ENCODE measurements at regions not wholly inside any gene's neighbourhood (a gene's known extent, or its start where the extent isn't known, plus 50 kb on each side); places are given as distances from the start of the nearest gene placed in this dataset.
A peak's percentile ranks its signal among the peaks of the same experiment; 100 is the strongest.

GRCh38 chr10:111506266-111507034 is 429.6 kb downstream of the ADRA2A start:
- no peak for DNase-seq (ENCODE audit: low spot score)

- no peak for DNase-seq (ENCODE audit: low spot score)
These were observed 434.9 kb downstream of the ADRA2A start for GRCh38 chr10:111511751-111512150.

- no peak for DNase-seq (ENCODE audit: low spot score)
These were observed 438.4 kb downstream of the ADRA2A start for GRCh38 chr10:111515264-111515663.

GRCh38 chr10:111515706-111516105 is 438.9 kb downstream of the ADRA2A start:
- no peak for DNase-seq (ENCODE audit: low spot score)

- DNase-seq (ENCODE audit: low spot score) = no peak
These were observed 439.3 kb downstream of the ADRA2A start for GRCh38 chr10:111516144-111516543.

GRCh38 chr10:111522141-111522540 is 445.3 kb downstream of the ADRA2A start:
- no peak for DNase-seq (ENCODE audit: low spot score)

- no peak for DNase-seq (ENCODE audit: low spot score)
These were observed 445.7 kb downstream of the ADRA2A start for GRCh38 chr10:111522551-111522950.

- DNase-seq (ENCODE audit: low spot score) = no peak
These were observed 446.2 kb downstream of the ADRA2A start for GRCh38 chr10:111523016-111523415.

GRCh38 chr10:111524134-111524533 is 447.3 kb downstream of the ADRA2A start:
- no peak for DNase-seq (ENCODE audit: low spot score)

- DNase-seq (ENCODE audit: low spot score) = no peak
These were observed 448.9 kb downstream of the ADRA2A start for GRCh38 chr10:111525696-111526095.

- no peak for DNase-seq (ENCODE audit: low spot score)
These were observed 454.9 kb downstream of the ADRA2A start for GRCh38 chr10:111531690-111532089.

- no peak for DNase-seq (ENCODE audit: low spot score)
These were observed 455.3 kb downstream of the ADRA2A start for GRCh38 chr10:111532139-111532538.

- DNase-seq (ENCODE audit: low spot score) = no peak
These were observed 462.4 kb downstream of the ADRA2A start for GRCh38 chr10:111539246-111539645.

GRCh38 chr10:111543854-111544253 is 467.0 kb downstream of the ADRA2A start:
- DNase-seq (ENCODE audit: low spot score) = no peak

GRCh38 chr10:111545861-111546605 is 469.2 kb downstream of the ADRA2A start:
- no peak for DNase-seq (ENCODE audit: low spot score)

- no peak for DNase-seq (ENCODE audit: low spot score)
These were observed 471.4 kb downstream of the ADRA2A start for GRCh38 chr10:111548084-111548726.

- DNase-seq (ENCODE audit: low spot score) = no peak
These were observed 474.2 kb downstream of the ADRA2A start for GRCh38 chr10:111551001-111551400.

GRCh38 chr10:111556666-111557065 is 479.8 kb downstream of the ADRA2A start:
- DNase-seq (ENCODE audit: low spot score) = no peak

- DNase-seq (ENCODE audit: low spot score) = no peak
These were observed 481.4 kb downstream of the ADRA2A start for GRCh38 chr10:111558211-111558610.

- DNase-seq (ENCODE audit: low spot score) = no peak
These were observed 483.2 kb downstream of the ADRA2A start for GRCh38 chr10:111560027-111560426.

GRCh38 chr10:111561124-111561523 is 484.3 kb downstream of the ADRA2A start:
- DNase-seq (ENCODE audit: low spot score) = no peak

- no peak for DNase-seq (ENCODE audit: low spot score)
These were observed 488.7 kb downstream of the ADRA2A start for GRCh38 chr10:111565542-111565941.

GRCh38 chr10:111578076-111578475 is 501.2 kb downstream of the ADRA2A start:
- peak; percentile 66 for DNase-seq (ENCODE audit: low spot score)
